Lower lobe of right lung (tissue), 2 donors: ENCODE measurements at regions not wholly inside any gene's neighbourhood (a gene's known extent, or its start where the extent isn't known, plus 50 kb on each side); places are given as distances from the start of the nearest gene placed in this dataset.

ENCODE experiments used
- ATAC-seq, 2 donors: fragments of 200-7000 bp; cut with Tn5 transposase; one replicate each; pipeline ENCODE4 v1.9.1; 2020 to 2022; ENCODE audit warnings: mild to moderate bottlenecking in 2 of 2, moderate library complexity in 2 of 2
- DNase-seq: peaks from one replicate; pipeline ENCODE4 v3.0.0-alpha.2; 2020
- H3K27ac ChIP-seq: fragments of 200-600 bp; one replicate; pipeline ENCODE4 v1.8.0; 2022
- H3K27me3 ChIP-seq: fragments of 200-600 bp; one replicate; pipeline ENCODE4 v1.8.0; 2022; ENCODE audit warnings: low read depth
- H3K36me3 ChIP-seq: fragments of 200-600 bp; one replicate; pipeline ENCODE4 v1.8.0; 2022; ENCODE audit warnings: mild to moderate bottlenecking
- H3K4me1 ChIP-seq: fragments of 200-600 bp; one replicate; pipeline ENCODE4 v1.8.0; 2022
- H3K4me3 ChIP-seq: fragments of 200-600 bp; one replicate; pipeline ENCODE4 v1.8.0; 2022; ENCODE audit warnings: mild to moderate bottlenecking
- H3K9me3 ChIP-seq: fragments of 200-600 bp; one replicate; pipeline ENCODE4 v1.8.0; 2022
- CTCF ChIP-seq: fragments of 200-600 bp; IDR thresholded peaks from one replicate; pipeline ENCODE4 v1.8.0; 2022; ENCODE audit warnings: antibody characterized with exemption, mild to moderate bottlenecking
- intact Hi-C: fragments of 100-400 bp; cut with DNase I; formaldehyde crosslinking; loops from one replicate; pipeline ENCODE4 v1.11.0; 2022
- donor health status: DM: no; HTN: yes; CAD: no; lungs with severe emphysema.

DNA sequence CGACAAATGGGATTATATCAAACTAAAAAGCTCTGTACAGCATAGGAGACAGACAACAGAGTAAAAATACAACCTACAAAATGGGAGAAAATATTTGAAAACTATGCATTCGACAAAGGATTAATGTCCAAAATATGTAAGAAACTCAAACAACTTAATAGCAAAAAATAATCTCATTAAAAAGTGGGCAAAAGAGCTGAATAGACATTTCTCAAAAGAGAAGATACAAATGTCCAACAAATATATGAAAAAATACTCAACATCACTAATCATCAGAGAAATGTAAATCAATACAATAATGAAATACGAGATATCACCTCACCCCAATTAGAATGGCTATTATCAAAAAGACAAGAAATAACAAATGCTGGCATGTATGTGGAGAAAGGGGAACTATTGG is 272.9 kb downstream of the KLHL13 start:
- intact Hi-C loops, result no loop called here
- no peak for TF ChIP-seq CTCF
- H3K27me3 ChIP-seq, result no peaks in the 10 kb centered on the region
- no peak overlapping the region for H3K4me3 ChIP-seq
- H3K9me3 ChIP-seq, result no peaks in the 10 kb centered on the region
- DNase-seq, result no peak
- H3K27ac ChIP-seq, result no peak overlapping the region
- no peak for ATAC-seq
- no peaks in the 10 kb centered on the region for H3K36me3 ChIP-seq
- H3K4me1 ChIP-seq, result no peaks in the 10 kb centered on the region

DNA sequence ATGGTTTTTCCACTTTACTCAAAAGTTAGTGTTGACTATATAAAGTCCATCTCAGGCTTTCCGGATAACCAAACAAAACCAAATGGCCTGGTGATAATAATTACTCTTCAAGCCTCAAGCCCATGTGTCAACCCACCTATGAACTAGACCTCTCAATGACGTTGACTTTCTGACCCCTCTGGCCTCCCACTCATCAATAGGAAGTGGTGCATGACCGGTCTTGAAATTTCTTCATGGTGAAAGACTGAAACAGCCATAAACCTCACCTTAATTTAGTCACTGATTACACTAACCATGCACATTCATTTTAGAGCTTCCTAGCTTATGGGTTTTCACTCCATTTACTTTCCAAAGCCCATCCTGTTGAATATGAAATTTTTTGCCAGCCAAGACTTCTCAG is 276.0 kb downstream of the KLHL13 start:
- intact Hi-C loops, result no loop called here

GRCh38 chrX:117839544-117839943 is 277.1 kb downstream of the KLHL13 start:
- no peak for TF ChIP-seq CTCF
- intact Hi-C loops, result no loop called here
- Histone ChIP-seq H3K9me3 (no peaks in the 10 kb centered on the region), H3K4me1 (no peaks in the 10 kb centered on the region), H3K27me3 (no peaks in the 10 kb centered on the region), H3K27ac (no peak overlapping the region), H3K4me3 (no peak overlapping the region), H3K36me3 (no peaks in the 10 kb centered on the region)
- ATAC-seq (no peak), DNase-seq (no peak)

More for the DNA sequence above, 276.0 kb downstream of the KLHL13 start:
- Histone ChIP-seq H3K27me3 (no peaks in the 10 kb centered on the region), H3K4me3 (no peak overlapping the region), H3K4me1 (no peaks in the 10 kb centered on the region), H3K27ac (no peak overlapping the region), H3K9me3 (no peaks in the 10 kb centered on the region), H3K36me3 (no peaks in the 10 kb centered on the region)
- TF ChIP-seq CTCF, result no peak
- DNase-seq, result no peak
- ATAC-seq, result no peak

DNA sequence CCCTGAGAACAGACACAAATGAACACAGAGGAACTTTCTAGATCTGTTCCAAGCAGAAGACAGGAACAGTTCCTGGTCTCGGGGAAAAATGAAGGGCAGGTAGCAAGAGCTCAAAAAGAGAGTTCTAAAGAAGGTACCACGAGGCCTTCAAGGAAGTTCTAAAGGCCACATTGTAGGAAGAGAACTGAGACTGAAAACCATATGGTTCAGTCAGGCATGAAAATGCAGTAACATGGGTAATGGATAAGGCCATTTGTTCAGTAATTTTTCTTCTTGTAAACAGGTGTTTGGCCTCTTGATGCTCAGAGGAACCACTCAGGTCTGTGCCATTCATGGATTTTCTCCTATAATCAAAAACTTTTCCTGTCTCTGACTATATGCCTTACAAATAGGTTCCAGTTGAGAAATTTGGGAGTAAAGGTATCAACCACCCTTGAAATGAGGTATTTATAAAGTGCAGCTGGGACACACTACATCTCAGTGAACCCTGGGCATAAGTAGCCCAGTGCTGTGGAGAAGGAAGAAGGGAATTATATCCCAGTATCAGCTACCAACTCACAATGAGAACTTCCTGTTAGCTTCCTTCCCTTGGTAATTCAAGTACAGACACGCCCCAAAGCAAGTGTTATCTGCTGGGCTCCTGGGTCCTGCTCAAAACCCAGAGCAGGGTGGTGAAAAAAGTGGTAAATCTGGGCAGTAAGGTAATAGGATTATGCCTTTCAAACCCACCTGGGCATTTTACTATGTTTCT is 277.9 kb downstream of the KLHL13 start:
- no peak for ATAC-seq
- no peak for TF ChIP-seq CTCF
- H3K27ac ChIP-seq, result no peak overlapping the region
- H3K27me3 ChIP-seq, result no peaks in the 10 kb centered on the region
- H3K9me3 ChIP-seq, result no peaks in the 10 kb centered on the region
- DNase-seq, result no peak
- intact Hi-C loops, result no loop called here
- no peaks in the 10 kb centered on the region for H3K36me3 ChIP-seq
- H3K4me1 ChIP-seq, result no peaks in the 10 kb centered on the region
- no peak overlapping the region for H3K4me3 ChIP-seq

DNA sequence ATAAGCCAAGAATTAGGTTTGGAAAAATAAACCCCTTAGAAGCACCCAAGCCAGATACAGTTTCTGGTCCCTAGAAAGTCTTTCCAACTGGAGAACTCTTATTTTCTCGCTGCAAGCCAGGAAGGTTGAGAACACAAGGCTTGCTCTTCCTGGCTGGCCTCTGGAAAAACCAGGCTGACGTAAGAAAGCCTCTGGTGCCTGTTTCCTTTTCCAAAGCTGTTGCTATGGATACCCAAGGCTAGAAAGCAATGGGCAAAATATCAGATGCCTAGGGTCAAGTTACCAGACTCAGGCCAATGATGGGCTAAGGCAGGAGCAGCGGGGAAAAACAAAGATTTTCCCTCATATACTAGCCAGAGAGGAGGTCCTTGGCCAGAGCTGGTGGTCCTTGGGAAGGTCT is 281.6 kb downstream of the KLHL13 start:
- H3K4me1 ChIP-seq, result no peaks in the 10 kb centered on the region
- ATAC-seq, result no peak
- no peak for DNase-seq
- no peak for TF ChIP-seq CTCF
- H3K9me3 ChIP-seq, result no peaks in the 10 kb centered on the region
- no peaks in the 10 kb centered on the region for H3K36me3 ChIP-seq
- intact Hi-C loops, result no loop called here
- H3K4me3 ChIP-seq, result no peak overlapping the region
- no peak overlapping the region for H3K27ac ChIP-seq
- no peaks in the 10 kb centered on the region for H3K27me3 ChIP-seq
